ENCODE measurements at regions not wholly inside any gene's neighbourhood (a gene's known extent, or its start where the extent isn't known, plus 50 kb on each side); places are given as distances from the start of the nearest gene placed in this dataset.

DNA sequence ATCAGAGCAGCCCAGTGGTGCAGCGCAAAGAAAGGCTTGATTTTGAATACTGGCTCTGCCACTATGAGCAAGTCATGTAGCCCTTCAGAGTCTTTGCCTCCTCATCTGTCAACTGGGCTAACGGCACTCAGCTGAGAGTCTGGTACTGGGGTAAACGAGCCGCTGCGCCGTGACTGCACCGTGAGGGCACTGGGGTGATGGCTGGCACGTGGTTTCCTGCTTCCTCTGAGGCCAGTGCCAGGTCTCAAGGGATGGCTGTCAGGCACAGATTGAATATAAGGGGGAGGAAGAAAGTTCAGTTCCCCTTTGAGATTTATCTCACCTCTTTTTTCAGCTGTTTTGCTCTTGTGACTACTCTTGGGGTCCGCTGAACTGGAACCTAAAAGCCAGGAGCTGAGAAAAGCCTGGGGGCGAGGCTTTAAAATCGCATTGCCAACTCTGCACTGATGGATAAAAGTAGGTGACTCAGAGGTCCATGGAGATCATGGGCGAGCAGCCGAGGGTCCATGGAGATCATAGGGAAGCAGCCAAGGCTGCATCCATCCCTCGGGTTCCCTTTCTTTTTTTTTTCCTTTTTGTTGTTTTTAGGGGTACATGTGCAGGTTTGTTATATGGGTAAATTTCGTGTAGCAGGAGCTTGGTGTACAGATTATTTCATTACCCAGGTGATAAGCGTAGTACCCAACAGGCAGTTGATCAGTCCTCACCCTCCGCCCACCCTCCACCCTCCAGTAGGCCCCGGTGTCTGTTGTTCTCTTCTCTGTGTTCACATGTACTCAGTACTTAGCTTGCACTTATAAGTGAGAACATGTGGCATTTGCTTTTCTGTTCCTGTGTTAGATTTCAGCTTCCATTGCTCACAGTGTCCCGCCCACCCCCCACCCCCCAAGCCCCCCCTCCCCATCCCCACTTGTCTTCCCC is 114.3 kb downstream of the SPP2 start:
- H3K4me3 ChIP-seq (ENCODE audit: low read length): no peak overlapping the region
- TF ChIP-seq, protein P1, sequence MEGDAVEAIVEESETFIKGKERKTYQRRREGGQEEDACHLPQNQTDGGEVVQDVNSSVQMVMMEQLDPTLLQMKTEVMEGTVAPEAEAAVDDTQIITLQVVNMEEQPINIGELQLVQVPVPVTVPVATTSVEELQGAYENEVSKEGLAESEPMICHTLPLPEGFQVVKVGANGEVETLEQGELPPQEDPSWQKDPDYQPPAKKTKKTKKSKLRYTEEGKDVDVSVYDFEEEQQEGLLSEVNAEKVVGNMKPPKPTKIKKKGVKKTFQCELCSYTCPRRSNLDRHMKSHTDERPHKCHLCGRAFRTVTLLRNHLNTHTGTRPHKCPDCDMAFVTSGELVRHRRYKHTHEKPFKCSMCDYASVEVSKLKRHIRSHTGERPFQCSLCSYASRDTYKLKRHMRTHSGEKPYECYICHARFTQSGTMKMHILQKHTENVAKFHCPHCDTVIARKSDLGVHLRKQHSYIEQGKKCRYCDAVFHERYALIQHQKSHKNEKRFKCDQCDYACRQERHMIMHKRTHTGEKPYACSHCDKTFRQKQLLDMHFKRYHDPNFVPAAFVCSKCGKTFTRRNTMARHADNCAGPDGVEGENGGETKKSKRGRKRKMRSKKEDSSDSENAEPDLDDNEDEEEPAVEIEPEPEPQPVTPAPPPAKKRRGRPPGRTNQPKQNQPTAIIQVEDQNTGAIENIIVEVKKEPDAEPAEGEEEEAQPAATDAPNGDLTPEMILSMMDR (conservative IDR thresholded peaks at IDR 0.05; ENCODE audit: low read depth, low read length): no peak
- DNase-seq (ENCODE audit: low read depth): no peak

DNA sequence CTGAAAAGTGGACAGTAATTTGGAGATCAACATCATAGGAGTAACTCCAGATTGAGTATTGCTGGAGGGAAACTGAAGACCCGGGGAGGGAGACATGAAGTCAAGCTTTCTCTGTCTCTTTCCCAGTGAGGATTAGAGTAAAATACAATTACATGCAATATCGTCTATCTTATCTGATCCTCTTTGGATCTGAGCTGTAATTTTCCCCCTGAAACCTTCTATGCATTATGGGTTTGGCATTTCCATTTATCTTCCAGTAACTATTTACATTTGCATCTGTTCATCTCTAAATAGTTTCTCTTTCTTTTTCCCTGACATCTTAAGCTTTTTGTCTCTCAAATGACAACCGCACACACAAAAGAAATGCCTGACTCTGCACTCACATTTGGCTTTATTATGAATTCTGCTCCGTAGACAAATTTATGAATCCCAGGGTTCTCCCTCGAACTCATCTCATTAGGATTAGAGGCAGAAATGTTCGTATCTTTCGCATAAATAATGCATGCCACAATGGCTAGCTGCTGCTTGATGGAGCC is 113.1 kb downstream of the SPP2 start:
- no peak overlapping the region for H3K4me3 ChIP-seq (ENCODE audit: low read length)
- TF ChIP-seq, protein P1 (conservative IDR thresholded peaks at IDR 0.05; ENCODE audit: low read depth, low read length): no peak
- no peak for DNase-seq (ENCODE audit: low read depth)

DNA sequence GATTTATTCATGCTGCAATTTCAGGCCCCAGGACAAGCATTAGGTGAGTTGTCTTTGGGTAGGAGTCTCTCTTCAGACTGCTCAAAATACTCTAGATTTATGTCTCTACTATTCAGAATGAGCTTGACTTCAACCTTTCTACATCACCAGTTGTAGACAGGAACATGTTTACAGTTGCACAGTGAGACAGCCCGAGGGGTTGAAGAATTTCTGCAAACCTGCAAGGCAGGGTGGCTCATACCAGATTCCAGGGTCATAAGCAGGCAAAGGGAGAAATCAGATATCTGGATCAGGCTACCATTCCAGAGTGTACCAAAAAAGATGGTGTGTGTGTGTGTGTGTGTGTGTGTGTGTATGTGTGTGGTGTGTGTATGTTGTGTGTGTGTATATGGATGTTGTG is 112.4 kb downstream of the SPP2 start:
- TF ChIP-seq, protein P1 (conservative IDR thresholded peaks at IDR 0.05; ENCODE audit: low read depth, low read length): no peak
- no peak overlapping the region for H3K4me3 ChIP-seq (ENCODE audit: low read length)
- no peak for DNase-seq (ENCODE audit: low read depth)

DNA sequence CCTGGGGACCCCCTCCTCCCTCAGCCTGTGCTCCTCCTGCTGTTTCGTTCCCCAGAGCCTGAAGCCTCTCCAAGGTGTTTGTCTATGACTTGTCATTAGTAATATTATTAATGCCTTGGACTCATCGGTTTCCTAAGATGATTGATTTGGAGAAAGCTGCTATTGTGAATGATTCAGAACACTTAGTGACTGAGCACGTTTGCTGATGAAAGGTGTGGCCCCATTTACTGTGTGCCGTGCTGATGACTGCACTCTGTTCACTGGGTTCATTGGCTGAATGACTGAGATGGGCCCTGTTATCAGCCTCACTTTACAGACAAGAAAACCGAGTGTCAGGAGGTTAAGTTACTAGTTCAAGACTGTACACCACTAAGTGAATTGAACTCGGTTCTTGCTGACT is 111.4 kb downstream of the SPP2 start:
- no peak for DNase-seq (ENCODE audit: low read depth)
- no peak overlapping the region for H3K4me3 ChIP-seq (ENCODE audit: low read length)
- TF ChIP-seq, protein P1 (conservative IDR thresholded peaks at IDR 0.05; ENCODE audit: low read depth, low read length): no peak

DNA sequence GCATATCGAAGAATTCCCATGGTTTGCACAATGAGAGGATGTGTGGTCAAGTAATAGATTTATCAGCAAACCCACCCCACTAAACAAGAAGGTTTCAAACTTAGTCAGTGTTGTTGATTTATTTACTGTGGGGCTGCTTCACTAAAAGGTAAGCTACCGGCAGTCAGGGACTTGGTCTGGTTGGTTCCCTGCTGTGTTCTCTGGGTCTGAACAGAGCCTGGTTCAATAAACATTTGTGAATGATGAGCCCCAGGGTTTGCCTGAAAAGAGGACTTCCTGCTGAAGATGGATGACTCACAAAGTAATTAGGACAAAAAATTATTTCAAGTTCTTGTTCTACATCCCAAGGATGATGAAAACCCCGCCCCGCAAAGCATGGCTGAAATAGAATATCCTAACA is 108.3 kb downstream of the SPP2 start:
- TF ChIP-seq, protein P1 (conservative IDR thresholded peaks at IDR 0.05; ENCODE audit: low read depth, low read length): no peak
- no peak for DNase-seq (ENCODE audit: low read depth)
- no peak overlapping the region for H3K4me3 ChIP-seq (ENCODE audit: low read length)

DNA sequence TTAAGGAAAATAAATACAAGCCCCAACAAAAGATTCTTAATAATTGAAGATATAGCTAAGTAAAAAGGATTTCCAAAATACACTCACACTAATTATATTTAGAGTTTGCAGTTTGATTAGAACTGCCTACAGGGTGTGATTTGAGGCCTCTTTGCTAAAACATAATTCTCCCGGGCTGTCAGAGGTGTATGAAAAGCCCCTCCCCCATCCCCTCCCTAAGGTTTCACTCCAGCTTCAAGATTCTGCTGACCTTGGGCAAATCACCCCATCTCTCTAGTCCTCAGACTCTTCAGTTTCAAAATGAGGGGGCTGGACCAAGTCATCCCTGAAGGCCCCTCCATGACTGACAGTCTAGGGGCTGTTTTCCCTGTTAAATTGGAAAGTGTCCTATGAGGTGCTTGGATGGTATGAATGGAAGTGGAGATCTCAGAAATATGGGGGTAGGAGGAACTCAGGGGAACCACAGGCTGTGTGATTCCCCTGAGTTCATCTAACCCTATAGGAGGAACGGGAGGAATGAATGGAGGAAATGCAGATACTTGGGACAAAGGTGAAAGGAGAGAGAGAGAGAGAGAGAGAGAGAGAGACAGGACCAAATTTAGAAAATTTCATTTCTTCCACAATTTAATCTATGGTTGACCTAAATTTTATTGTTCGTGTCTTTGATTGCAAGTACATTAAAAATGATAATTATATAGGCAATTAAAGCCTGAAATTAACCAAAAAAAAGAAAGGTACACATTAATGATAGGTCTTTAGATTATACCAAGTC is 107.5 kb downstream of the SPP2 start:
- H3K4me3 ChIP-seq (ENCODE audit: low read length): no peak overlapping the region
- no peak for DNase-seq (ENCODE audit: low read depth)
- TF ChIP-seq, protein P1 (conservative IDR thresholded peaks at IDR 0.05; ENCODE audit: low read depth, low read length): no peak
